ENCODE measurements at regions not wholly inside any gene's neighbourhood (a gene's known extent, or its start where the extent isn't known, plus 50 kb on each side); places are given as distances from the start of the nearest gene placed in this dataset.

- no peak for TF ChIP-seq ZNF8 (CRISPR knock-in tag; IDR thresholded peaks at IDR 0.05)
- TF ChIP-seq GLIS3 (CRISPR knock-in tag; IDR thresholded peaks at IDR 0.05) = no peak
- TF ChIP-seq ZNF70 (CRISPR knock-in tag; IDR thresholded peaks at IDR 0.05) = no peak
- TF ChIP-seq RARB (CRISPR knock-in tag; IDR thresholded peaks at IDR 0.05) = no peak
- TF ChIP-seq, protein P1, sequence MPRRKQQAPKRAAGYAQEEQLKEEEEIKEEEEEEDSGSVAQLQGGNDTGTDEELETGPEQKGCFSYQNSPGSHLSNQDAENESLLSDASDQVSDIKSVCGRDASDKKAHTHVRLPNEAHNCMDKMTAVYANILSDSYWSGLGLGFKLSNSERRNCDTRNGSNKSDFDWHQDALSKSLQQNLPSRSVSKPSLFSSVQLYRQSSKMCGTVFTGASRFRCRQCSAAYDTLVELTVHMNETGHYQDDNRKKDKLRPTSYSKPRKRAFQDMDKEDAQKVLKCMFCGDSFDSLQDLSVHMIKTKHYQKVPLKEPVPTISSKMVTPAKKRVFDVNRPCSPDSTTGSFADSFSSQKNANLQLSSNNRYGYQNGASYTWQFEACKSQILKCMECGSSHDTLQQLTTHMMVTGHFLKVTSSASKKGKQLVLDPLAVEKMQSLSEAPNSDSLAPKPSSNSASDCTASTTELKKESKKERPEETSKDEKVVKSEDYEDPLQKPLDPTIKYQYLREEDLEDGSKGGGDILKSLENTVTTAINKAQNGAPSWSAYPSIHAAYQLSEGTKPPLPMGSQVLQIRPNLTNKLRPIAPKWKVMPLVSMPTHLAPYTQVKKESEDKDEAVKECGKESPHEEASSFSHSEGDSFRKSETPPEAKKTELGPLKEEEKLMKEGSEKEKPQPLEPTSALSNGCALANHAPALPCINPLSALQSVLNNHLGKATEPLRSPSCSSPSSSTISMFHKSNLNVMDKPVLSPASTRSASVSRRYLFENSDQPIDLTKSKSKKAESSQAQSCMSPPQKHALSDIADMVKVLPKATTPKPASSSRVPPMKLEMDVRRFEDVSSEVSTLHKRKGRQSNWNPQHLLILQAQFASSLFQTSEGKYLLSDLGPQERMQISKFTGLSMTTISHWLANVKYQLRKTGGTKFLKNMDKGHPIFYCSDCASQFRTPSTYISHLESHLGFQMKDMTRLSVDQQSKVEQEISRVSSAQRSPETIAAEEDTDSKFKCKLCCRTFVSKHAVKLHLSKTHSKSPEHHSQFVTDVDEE (CRISPR knock-in tag; IDR thresholded peaks at IDR 0.05) = no peak
- no peak for TF ChIP-seq TCF4 (CRISPR knock-in tag; IDR thresholded peaks at IDR 0.05; ENCODE audit: borderline replicate concordance)
- TF ChIP-seq ESRRG (CRISPR knock-in tag; IDR thresholded peaks at IDR 0.05) = no peak
- TF ChIP-seq ISL1 (CRISPR knock-in tag; IDR thresholded peaks at IDR 0.05) = no peak
Observed at GRCh38 chr2:150001788-150002187, 414.2 kb upstream of the MMADHC start.

All from SK-N-SH treated with all-trans-retinoic acid at 6 μM for 48 hours (cell line).